ENCODE measurements at regions not wholly inside any gene's neighbourhood (a gene's known extent, or its start where the extent isn't known, plus 50 kb on each side); places are given as distances from the start of the nearest gene placed in this dataset.

DNA sequence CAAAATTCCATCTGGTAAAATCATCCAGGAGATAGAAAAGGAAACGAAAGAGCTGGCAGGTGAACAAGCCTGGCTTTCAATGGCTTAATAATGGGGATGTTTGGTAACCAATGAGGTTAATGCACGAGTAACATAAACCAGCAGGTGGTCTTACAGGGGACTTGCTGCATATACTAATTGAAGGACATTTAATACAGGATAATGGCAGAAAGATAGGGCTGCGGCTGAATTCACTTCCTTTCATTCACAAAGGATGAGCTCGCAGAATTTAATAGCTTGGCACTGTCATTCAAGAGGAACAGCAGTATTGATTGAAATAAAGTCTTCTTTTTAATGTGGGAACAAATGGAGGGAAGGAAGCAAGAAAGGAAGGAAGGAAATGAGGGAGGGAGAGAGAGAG is 156.3 kb upstream of the RAI2 start:
- no peak overlapping the region for H3K27ac ChIP-seq (ENCODE audit: low read depth, low read length)
- H3K4me3 ChIP-seq (ENCODE audit: insufficient read depth, low read length, poor library complexity, severe bottlenecking) = no peak overlapping the region
- no peak overlapping the region for H2AFZ ChIP-seq (ENCODE audit: low read depth, low read length, severe bottlenecking)
- TF ChIP-seq, protein P1, sequence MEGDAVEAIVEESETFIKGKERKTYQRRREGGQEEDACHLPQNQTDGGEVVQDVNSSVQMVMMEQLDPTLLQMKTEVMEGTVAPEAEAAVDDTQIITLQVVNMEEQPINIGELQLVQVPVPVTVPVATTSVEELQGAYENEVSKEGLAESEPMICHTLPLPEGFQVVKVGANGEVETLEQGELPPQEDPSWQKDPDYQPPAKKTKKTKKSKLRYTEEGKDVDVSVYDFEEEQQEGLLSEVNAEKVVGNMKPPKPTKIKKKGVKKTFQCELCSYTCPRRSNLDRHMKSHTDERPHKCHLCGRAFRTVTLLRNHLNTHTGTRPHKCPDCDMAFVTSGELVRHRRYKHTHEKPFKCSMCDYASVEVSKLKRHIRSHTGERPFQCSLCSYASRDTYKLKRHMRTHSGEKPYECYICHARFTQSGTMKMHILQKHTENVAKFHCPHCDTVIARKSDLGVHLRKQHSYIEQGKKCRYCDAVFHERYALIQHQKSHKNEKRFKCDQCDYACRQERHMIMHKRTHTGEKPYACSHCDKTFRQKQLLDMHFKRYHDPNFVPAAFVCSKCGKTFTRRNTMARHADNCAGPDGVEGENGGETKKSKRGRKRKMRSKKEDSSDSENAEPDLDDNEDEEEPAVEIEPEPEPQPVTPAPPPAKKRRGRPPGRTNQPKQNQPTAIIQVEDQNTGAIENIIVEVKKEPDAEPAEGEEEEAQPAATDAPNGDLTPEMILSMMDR (IDR thresholded peaks at IDR 0.05; ENCODE audit: insufficient read depth, low read length, poor library complexity, severe bottlenecking) = no peak
- no peak for TF ChIP-seq EZH2phosphoT487 (conservative IDR thresholded peaks at IDR 0.05; ENCODE audit: low read length)
- H4K20me1 ChIP-seq (ENCODE audit: low read depth, low read length) = no peaks in the 10 kb centered on the region
- no peaks in the 10 kb centered on the region for H3F3A ChIP-seq (ENCODE audit: insufficient read depth)
- H3K36me3 ChIP-seq (ENCODE audit: low read length) = no peaks in the 10 kb centered on the region
- no peak overlapping the region for H3K9ac ChIP-seq (ENCODE audit: low read length)
- no peaks in the 10 kb centered on the region for H3K9me3 ChIP-seq (ENCODE audit: insufficient read depth, low read length)
- no peaks in the 10 kb centered on the region for H3K27me3 ChIP-seq (ENCODE audit: low read length)
- no peaks in the 10 kb centered on the region for H3K79me2 ChIP-seq (ENCODE audit: insufficient read depth, low read length)
- H3K4me2 ChIP-seq (ENCODE audit: low read depth, low read length, poor library complexity, severe bottlenecking) = no peak overlapping the region
- H3K9me2 ChIP-seq (replicated peaks; ENCODE audit: insufficient read depth, low read length) = no peaks in the 10 kb centered on the region

DNA sequence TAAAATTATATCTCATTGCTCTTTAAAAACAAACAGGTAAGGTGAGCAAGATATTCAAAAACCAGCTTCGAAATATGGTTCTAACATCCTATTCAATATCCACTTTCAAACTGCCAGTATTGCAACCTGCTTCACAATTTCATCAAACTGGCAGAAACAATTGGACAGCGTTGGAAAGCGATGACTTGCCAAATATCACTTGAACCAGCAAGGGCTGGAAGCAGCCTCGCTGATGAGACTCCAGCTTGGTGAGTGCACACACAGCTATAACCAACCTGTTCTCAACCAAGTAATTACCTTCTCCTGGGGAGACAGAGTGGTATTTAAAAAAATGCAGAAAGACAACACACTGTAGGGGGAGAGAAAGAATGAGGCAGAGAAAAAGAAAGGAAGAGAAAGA is 155.8 kb upstream of the RAI2 start:
- Histone ChIP-seq H3F3A (ENCODE audit: insufficient read depth) (no peaks in the 10 kb centered on the region), H4K20me1 (ENCODE audit: low read depth, low read length) (no peaks in the 10 kb centered on the region), H3K27ac (ENCODE audit: low read depth, low read length) (no peak overlapping the region), H2AFZ (ENCODE audit: low read depth, low read length, severe bottlenecking) (no peak overlapping the region), H3K4me3 (ENCODE audit: insufficient read depth, low read length, poor library complexity, severe bottlenecking) (no peak overlapping the region), H3K9me2 (replicated peaks; ENCODE audit: insufficient read depth, low read length) (no peaks in the 10 kb centered on the region), H3K4me2 (ENCODE audit: low read depth, low read length, poor library complexity, severe bottlenecking) (no peak overlapping the region), H3K79me2 (ENCODE audit: insufficient read depth, low read length) (no peaks in the 10 kb centered on the region), H3K9me3 (ENCODE audit: insufficient read depth, low read length) (no peaks in the 10 kb centered on the region), H3K9ac (ENCODE audit: low read length) (no peak overlapping the region), H3K36me3 (ENCODE audit: low read length) (no peaks in the 10 kb centered on the region), H3K27me3 (ENCODE audit: low read length) (no peaks in the 10 kb centered on the region)
- TF ChIP-seq, protein P1 (IDR thresholded peaks at IDR 0.05; ENCODE audit: insufficient read depth, low read length, poor library complexity, severe bottlenecking) = no peak
- no peak for TF ChIP-seq EZH2phosphoT487 (conservative IDR thresholded peaks at IDR 0.05; ENCODE audit: low read length)

DNA sequence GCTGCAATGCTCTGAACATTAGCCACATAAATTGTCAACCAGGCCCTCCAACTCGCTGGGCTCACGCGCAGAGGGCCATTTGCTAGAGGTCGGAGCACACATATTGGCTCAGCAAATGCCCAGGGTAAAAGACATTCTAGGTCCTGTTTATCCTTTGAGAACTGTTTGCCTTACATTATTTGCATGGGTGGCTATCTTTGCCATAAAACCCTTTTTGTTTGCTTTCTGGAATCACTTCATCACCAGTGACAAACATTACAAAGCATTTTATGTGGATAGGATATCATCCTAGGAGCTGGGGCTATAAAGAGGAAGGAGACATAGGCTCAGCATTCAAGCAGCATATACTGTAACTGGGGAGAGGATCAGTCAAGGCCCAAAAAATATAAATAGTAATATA is 149.2 kb upstream of the RAI2 start:
- H3K9me3 ChIP-seq (ENCODE audit: insufficient read depth, low read length) = no peaks in the 10 kb centered on the region
- no peak overlapping the region for H3K4me3 ChIP-seq (ENCODE audit: insufficient read depth, low read length, poor library complexity, severe bottlenecking)
- no peaks in the 10 kb centered on the region for H3K27me3 ChIP-seq (ENCODE audit: low read length)
- H3K36me3 ChIP-seq (ENCODE audit: low read length) = no peaks in the 10 kb centered on the region
- TF ChIP-seq, protein P1 (IDR thresholded peaks at IDR 0.05; ENCODE audit: insufficient read depth, low read length, poor library complexity, severe bottlenecking) = no peak
- TF ChIP-seq EZH2phosphoT487 (conservative IDR thresholded peaks at IDR 0.05; ENCODE audit: low read length) = no peak
- H3K79me2 ChIP-seq (ENCODE audit: insufficient read depth, low read length) = no peaks in the 10 kb centered on the region
- H4K20me1 ChIP-seq (ENCODE audit: low read depth, low read length) = no peaks in the 10 kb centered on the region
- no peaks in the 10 kb centered on the region for H3K9me2 ChIP-seq (replicated peaks; ENCODE audit: insufficient read depth, low read length)
- no peak overlapping the region for H3K27ac ChIP-seq (ENCODE audit: low read depth, low read length)
- no peak overlapping the region for H3K9ac ChIP-seq (ENCODE audit: low read length)
- H2AFZ ChIP-seq (ENCODE audit: low read depth, low read length, severe bottlenecking) = no peak overlapping the region
- H3F3A ChIP-seq (ENCODE audit: insufficient read depth) = no peaks in the 10 kb centered on the region
- no peak overlapping the region for H3K4me2 ChIP-seq (ENCODE audit: low read depth, low read length, poor library complexity, severe bottlenecking)

DNA sequence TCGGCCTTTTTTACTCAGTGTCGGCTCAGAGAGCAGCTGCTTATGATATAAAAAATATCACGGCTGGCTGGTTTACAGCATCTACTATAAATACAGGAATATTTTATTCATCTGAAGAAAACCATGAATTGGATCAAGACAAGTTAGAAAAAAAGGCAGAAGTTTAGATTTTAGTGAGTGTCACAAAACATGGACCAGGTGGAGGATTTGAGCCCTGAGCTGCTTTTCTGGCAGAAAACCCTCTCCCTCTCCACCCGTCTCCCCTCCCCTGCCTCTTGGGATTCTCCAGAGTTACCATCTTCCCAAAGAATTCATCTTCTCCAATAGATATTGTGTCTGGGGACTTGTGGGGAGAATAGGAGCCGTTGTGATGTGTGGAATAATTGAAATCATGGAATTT is 142.8 kb upstream of the RAI2 start:
- Histone ChIP-seq H2AFZ (ENCODE audit: low read depth, low read length, severe bottlenecking) (no peak overlapping the region), H3K9me3 (ENCODE audit: insufficient read depth, low read length) (no peaks in the 10 kb centered on the region), H3K4me2 (ENCODE audit: low read depth, low read length, poor library complexity, severe bottlenecking) (no peak overlapping the region), H3K9ac (ENCODE audit: low read length) (no peak overlapping the region), H3K79me2 (ENCODE audit: insufficient read depth, low read length) (no peaks in the 10 kb centered on the region), H3K36me3 (ENCODE audit: low read length) (no peaks in the 10 kb centered on the region), H3F3A (ENCODE audit: insufficient read depth) (no peaks in the 10 kb centered on the region), H3K9me2 (replicated peaks; ENCODE audit: insufficient read depth, low read length) (no peaks in the 10 kb centered on the region), H3K4me3 (ENCODE audit: insufficient read depth, low read length, poor library complexity, severe bottlenecking) (no peak overlapping the region), H3K27me3 (ENCODE audit: low read length) (no peaks in the 10 kb centered on the region), H4K20me1 (ENCODE audit: low read depth, low read length) (no peaks in the 10 kb centered on the region), H3K27ac (ENCODE audit: low read depth, low read length) (no peak overlapping the region)
- TF ChIP-seq EZH2phosphoT487 (conservative IDR thresholded peaks at IDR 0.05; ENCODE audit: low read length) = no peak
- TF ChIP-seq, protein P1 (IDR thresholded peaks at IDR 0.05; ENCODE audit: insufficient read depth, low read length, poor library complexity, severe bottlenecking) = no peak

Measured in SU-DHL-6 (cell line).